HG02763 (cell line): ENCODE measurements at regions not wholly inside any gene's neighbourhood (a gene's known extent, or its start where the extent isn't known, plus 50 kb on each side); places are given as distances from the start of the nearest gene placed in this dataset.

ENCODE experiments used
- ATAC-seq: cut with Tn5 transposase; IDR thresholded peaks from one replicate; pipeline ENCODE4 v1.9.1; 2021; ENCODE audit warnings: mild to moderate bottlenecking, moderate library complexity; ENCODE audit not compliant: unreplicated experiment

- no peak for ATAC-seq
Measured at GRCh38 chr17:68182011-68182306, 65.9 kb upstream of the AMZ2 start.

GRCh38 chr17:68182940-68183551 is 64.8 kb upstream of the AMZ2 start:
- ATAC-seq: no peak

GRCh38 chr17:68184141-68184571 is 63.7 kb upstream of the AMZ2 start:
- ATAC-seq: no peak

GRCh38 chr17:68184816-68185436 is 62.9 kb upstream of the AMZ2 start:
- peak; percentile 45 for ATAC-seq

GRCh38 chr17:68185820-68186219 is 62.0 kb upstream of the AMZ2 start:
- ATAC-seq: no peak

- no peak for ATAC-seq
Measured at GRCh38 chr17:68190495-68190894, 57.3 kb upstream of the AMZ2 start.

- no peak for ATAC-seq
Measured at GRCh38 chr17:68195667-68196393, 52.0 kb upstream of the AMZ2 start.

GRCh38 chr17:68196394-68197090 is 51.3 kb upstream of the AMZ2 start:
- no peak for ATAC-seq

GRCh38 chr17:68197091-68197996 is 50.5 kb upstream of the AMZ2 start:
- ATAC-seq: no peak

GRCh38 chr17:68197997-68198930 is 49.6 kb upstream of the AMZ2 start:
- ATAC-seq: no peak
